GM12865 (cell line): ENCODE measurements at regions not wholly inside any gene's neighbourhood (a gene's known extent, or its start where the extent isn't known, plus 50 kb on each side); places are given as distances from the start of the nearest gene placed in this dataset.

Source experiments
- DNase-seq: peaks from one replicate; pipeline ENCODE4 v3.0.0; 2010; ENCODE audit warnings: low read depth
- H3K4me3 ChIP-seq: 2 replicates; pipeline ENCODE4 v1.5.1; 2011; ENCODE audit warnings: mild to moderate bottlenecking, low read depth, low read length, control low read depth
- TF ChIP-seq, protein P1 (sequence below): IDR thresholded peaks from 2 replicates; pipeline ENCODE4 v1.5.1; 2011; ENCODE audit warnings: low read length, control low read depth, low read depth, inconsistent platforms; ENCODE audit not compliant: insufficient read depth; ENCODE audit errors: missing control alignments

DNA sequence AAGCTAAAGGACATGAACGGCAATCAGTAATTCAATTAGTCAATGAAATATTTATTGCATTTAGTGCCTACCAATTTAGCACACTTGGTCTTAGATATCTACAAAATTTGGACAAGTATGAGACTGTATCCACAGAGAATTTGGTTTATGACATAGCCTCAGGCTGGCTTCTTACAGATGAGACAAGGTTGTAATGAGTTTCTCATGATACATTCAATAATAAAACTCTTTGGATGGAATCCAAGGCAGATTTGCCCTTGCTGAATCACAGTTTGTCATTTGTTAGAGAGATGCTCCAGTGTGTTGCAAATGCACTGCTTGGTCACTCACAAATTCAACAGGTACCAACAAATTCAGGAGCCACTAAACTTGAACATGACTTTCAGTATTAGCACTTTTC, 162.5 kb downstream of the GPR37 start:
- H3K4me3 ChIP-seq = no peak overlapping the region
- DNase-seq = no peak
- TF ChIP-seq, protein P1, sequence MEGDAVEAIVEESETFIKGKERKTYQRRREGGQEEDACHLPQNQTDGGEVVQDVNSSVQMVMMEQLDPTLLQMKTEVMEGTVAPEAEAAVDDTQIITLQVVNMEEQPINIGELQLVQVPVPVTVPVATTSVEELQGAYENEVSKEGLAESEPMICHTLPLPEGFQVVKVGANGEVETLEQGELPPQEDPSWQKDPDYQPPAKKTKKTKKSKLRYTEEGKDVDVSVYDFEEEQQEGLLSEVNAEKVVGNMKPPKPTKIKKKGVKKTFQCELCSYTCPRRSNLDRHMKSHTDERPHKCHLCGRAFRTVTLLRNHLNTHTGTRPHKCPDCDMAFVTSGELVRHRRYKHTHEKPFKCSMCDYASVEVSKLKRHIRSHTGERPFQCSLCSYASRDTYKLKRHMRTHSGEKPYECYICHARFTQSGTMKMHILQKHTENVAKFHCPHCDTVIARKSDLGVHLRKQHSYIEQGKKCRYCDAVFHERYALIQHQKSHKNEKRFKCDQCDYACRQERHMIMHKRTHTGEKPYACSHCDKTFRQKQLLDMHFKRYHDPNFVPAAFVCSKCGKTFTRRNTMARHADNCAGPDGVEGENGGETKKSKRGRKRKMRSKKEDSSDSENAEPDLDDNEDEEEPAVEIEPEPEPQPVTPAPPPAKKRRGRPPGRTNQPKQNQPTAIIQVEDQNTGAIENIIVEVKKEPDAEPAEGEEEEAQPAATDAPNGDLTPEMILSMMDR = no peak

DNA sequence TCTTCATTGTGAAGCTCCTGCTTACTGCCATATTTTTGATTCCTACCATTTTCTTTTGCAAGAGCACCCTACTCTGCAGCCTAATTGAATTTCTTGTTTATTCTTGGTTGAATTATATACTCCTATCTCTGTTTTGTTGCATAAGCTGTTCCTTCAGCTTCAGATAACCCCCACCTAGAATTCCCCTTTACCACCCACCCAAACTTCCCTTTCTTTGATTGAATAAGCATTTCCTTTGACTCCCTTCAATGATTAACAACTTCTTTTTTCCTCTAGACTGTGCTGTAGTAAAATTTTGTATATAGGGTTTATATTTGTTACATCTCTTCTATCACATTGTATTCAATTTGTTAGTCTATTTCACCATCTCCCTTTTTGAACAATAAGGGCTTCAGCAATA, 168.1 kb downstream of the GPR37 start:
- H3K4me3 ChIP-seq = no peak overlapping the region
- TF ChIP-seq, protein P1 = no peak
- no peak for DNase-seq

DNA sequence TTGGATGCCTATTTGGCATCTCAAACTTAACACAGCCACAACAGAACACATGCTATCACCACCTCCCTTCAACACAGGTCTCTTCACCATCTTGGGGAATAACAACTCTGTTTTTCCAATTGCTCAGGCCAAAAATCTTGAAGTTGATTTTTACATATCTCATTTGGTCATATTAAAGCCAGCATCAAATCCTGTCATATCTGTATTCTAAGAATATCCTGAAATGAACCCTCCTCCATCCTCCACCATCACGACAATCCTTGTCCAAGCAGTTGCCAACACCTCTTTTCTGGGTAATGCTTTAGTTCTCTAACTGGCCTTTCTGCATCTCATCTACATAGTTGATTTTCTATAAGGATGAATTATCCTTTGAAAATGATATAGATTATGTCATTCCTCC, 168.7 kb downstream of the GPR37 start:
- TF ChIP-seq, protein P1 = no peak

DNA sequence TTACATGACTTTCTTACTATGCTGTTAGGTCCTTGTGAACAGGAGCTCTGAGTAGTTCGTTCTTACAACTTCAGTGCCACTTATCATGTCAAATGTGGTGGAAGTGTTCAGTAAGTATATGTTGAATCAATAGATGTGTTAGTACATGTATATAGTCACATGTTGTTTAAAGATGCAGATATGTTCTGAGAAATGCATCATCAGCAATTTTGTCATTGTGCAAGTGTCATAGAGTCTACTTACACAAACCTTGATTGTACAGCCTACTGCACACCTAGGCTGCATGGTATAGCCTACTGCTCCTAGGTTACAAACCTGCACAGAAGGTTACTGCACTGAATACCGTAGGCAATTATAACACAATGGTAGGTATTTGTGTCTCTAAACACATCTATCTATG, 174.8 kb downstream of the GPR37 start:
- DNase-seq = no peak
- TF ChIP-seq, protein P1 = no peak
- no peak overlapping the region for H3K4me3 ChIP-seq

More for the DNA sequence above, 168.7 kb downstream of the GPR37 start:
- DNase-seq = no peak
- H3K4me3 ChIP-seq = no peak overlapping the region

DNA sequence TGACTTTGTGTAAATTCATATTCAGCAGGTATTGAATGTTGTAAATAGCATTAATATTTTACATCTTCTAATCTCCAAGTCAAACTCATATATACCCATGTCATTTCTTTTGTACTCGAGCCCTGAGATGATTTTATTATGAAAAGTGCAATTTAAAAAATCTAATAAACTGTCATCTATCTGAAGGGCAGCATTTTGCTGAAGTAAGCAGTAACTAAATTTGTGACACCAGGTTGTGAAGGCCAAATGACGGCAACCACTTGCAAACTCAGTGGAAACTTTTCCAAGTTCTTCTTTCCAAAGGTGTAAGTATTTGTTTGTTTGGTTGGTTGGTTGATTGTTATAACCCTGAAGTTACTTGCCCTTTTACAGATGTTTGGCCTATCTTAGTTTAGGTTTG, 188.3 kb downstream of the GPR37 start:
- no peak for DNase-seq
- no peak overlapping the region for H3K4me3 ChIP-seq
- TF ChIP-seq, protein P1 = no peak

DNA sequence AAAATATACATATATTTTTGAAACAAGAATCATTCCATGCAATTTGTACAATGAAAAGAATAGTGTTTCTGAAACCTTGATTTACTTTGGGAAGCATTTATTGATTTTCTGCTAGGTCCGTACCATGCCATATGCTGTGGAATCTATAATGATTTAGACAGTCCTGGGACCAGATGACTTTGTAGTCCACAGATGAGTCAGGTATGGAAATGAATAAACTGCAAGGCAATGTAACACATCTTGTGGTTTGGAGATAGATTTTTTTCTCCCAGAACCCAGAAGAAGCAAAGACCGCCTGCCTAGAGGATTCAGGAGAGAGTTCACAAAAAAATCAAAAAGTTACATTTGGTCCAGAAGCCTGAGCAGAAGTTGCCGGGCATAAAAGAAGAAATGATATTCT, 190.4 kb downstream of the GPR37 start:
- TF ChIP-seq, protein P1 = no peak
- H3K4me3 ChIP-seq = no peak overlapping the region
- no peak for DNase-seq

GRCh38 chr7:124570558-124570957, 195.0 kb downstream of the GPR37 start:
- no peak for DNase-seq
- TF ChIP-seq, protein P1 = no peak
- no peak overlapping the region for H3K4me3 ChIP-seq
